ENCODE measurements at regions not wholly inside any gene's neighbourhood (a gene's known extent, or its start where the extent isn't known, plus 50 kb on each side); places are given as distances from the start of the nearest gene placed in this dataset.

DNA sequence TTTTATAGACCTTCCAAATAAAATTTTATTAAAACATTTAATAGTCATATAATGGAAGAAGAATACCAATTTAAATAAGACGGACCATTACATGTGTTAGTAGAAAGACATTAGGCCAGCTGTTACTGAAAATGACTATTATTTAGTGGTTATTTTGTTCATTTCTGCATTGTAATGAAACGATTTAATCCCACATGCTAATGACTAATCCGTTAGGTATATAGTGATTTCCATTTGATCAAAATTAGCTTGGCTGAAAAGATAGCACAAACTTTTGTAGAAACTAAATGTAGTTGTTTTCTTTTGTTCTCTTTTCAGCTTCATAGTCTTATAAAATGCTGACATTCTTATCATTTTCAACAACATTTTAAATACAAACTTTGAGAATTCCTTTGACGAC is 556.1 kb upstream of the TENM3 start:
- no peak for DNase-seq (ENCODE audit: low read depth)

DNA sequence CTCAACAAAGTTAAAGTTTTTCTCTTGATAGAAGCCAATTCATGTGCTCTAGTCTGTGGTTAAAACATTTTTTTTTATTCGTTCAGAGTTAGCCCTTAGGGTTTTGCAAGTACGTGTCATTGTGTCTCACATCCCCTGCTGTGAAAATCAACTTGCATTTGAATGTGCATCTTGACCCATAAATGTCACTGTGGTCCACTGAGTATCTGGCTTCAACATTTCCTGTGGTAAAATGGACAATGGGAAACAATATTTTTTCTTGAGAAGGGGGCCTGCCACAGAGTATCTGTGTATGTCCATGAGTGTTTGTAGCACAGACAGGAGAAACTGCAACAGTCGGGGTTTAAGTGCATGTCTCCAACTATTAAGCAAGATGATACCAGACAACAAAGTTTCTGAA is 554.8 kb upstream of the TENM3 start:
- peak; percentile 31 for DNase-seq (ENCODE audit: low read depth)

GRCh38 chr4:181688872-181689271 is 554.3 kb upstream of the TENM3 start:
- no peak for DNase-seq (ENCODE audit: low read depth)

DNA sequence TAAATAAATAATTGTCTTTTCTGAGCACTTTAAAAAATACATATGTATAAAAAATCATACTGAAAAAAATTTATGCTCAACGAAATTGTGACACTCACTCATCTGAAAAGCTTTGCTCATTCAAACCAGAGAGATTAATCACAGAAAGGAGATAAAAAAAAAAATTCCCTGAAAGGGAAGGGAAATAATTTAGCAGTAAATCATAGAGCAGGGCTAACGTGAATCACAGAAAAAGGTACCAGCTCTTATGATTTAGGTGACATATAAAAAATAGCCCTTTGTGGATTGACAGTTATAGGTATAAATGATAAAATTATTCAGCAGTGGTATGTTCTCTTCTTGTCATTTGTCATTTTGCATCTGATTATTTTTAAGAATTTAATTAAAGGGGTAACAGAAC is 552.7 kb upstream of the TENM3 start:
- no peak for DNase-seq (ENCODE audit: low read depth)

DNA sequence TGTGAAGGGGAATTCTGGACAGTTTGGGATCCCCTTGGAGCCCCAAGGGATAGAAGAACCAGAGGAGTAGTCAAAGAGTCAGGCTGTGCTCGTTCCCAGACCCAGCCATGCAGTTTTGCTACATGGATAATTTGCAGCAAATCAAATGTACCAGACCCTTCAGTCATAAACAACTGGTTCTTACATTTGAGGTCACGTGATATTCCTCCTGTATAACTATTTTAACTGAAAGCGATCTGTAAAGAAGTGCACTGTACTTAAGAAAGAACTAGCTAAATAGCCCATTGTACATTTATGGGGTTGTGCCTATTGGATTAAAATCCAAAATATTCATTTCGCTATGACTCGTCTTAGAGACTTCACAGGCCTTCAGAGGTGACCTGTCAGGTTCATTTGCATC is 550.2 kb upstream of the TENM3 start:
- DNase-seq (ENCODE audit: low read depth): no peak

DNA sequence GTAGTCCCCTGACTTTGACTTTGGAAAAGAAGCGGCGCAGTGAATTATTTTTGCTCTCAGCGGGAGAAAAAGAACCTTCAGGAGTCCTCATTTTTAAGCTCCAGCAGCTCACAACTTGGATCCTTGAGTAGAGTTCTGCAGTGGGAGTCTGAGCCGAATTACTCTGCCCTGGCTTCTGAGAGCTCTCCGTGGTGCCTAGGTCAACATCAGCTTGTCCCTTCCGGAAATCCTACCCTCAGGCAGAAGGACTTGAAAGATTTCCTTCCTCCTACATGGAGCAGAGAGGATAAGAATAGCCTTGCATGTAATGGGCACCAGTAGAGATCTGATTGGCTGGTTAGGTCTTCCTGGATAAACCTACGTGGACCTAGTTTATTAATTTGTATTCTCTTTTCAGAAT is 549.7 kb upstream of the TENM3 start:
- DNase-seq (ENCODE audit: low read depth): no peak

DNA sequence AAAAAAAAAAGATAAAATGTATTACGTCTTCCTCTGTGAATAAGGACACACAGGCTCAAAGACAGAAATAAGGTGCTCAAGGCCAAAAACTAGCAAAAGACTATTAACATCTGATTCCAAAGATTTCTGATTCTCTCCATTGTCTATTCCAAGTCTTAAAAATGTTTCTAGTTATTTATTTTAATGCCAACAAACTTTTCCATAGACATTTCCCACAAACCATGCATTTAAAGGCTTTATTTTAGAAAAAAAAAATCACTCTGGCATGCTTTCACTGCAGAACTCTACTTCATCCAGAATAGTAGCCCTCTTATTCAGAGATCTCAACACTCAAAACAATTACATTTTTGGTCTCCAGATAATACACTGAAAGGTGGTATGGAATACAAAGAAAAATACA is 545.0 kb upstream of the TENM3 start:
- no peak for DNase-seq (ENCODE audit: low read depth)

GRCh38 chr4:181701214-181701613 is 542.0 kb upstream of the TENM3 start:
- DNase-seq (ENCODE audit: low read depth): no peak

DNA sequence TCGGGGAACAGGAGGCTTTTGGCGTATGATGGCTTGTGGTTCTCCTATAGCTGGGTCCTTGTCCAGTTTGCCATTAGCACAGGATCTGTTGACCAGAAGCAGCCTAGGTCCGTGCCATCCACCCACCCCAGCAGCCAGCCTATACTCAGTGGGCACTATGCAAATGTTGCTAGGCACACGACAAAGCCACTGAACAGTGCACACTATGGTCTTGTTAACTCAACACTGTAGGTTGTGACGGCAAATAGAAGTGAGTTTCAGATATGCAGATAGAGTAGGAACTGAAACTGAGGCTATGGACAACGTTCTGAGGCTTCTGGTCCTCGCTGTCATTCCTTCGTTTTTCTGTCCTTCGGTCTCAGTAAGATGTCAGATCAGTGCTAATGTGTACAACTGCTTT is 541.3 kb upstream of the TENM3 start:
- DNase-seq (ENCODE audit: low read depth): no peak

DNA sequence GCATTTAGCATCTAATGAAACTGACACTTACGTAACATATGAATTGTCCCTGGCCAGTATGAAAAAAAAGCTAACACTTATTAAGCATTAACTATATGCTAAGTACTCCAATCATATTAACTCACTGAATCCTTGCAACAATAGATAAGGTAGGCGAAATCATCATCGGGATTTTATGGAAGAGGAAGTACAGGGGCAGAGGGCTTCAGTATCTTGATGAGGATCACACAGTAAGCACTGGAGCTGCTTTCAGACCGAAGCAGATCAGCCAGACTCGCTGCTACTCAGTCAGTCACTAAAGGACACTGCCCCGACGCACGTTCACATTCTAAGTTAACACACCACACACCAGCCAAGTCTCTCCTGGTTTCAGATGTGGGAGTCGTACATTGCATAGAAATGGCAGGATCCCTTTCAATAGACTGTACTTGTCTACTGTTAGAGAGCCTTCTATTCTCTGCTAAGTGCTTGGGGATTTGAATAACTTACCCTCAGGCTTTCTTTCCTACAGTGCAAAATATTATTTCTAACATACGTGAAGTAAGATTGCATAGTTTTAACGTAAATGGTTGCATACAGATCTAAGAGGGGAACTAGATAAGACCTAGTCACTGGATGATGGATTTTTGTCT is 540.2 kb upstream of the TENM3 start:
- no peak for DNase-seq (ENCODE audit: low read depth)

DNA sequence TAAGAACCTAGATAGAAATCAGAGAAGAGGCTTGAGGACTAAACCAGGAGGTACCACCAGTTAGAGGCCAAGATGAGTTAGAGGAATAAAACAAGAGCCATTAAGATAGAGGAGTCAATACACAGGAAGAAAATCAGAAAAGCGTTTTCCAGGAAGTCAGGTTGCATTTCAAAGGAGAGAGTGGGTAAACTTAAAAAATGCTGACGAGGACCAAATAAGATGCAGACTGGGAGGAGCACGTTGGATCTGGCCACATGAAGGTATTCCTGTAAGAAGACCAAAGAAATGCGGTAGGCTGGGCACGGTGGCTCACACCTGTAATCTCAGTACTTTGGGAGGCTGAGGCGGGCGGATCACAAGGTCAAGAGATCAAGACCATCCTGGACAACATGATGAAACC is 533.1 kb upstream of the TENM3 start:
- no peak for DNase-seq (ENCODE audit: low read depth)

- DNase-seq (ENCODE audit: low read depth): no peak
Measured at GRCh38 chr4:181711387-181711786, 531.8 kb upstream of the TENM3 start.

GRCh38 chr4:181728305-181728966 is 514.8 kb upstream of the TENM3 start:
- no peak for DNase-seq (ENCODE audit: low read depth)

- DNase-seq (ENCODE audit: low read depth): no peak
Measured at GRCh38 chr4:181731900-181732299, 511.3 kb upstream of the TENM3 start.

- no peak for DNase-seq (ENCODE audit: low read depth)
Measured at GRCh38 chr4:181737744-181738143, 505.5 kb upstream of the TENM3 start.

DNA sequence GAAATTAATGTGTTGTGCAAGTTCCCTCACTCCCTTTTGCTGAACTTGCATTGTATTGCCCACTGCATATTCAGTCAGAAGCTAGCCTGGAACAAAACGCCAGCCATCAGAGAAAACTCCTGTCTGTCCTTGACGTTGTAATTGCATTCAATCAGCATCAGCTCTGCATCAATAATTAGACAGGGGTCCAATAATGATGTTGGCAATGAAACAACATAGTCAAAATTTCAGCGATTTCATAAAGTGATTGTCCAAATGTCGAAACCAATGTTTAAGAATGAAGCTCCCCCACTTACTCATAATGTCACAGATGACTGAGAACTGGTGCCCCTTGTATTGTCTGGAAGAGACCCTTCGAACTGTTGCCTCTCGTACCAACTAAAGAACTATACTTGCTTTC is 504.2 kb upstream of the TENM3 start:
- no peak for DNase-seq (ENCODE audit: low read depth)

- DNase-seq (ENCODE audit: low read depth): no peak
Measured at GRCh38 chr4:181741513-181741912, 501.7 kb upstream of the TENM3 start.

DNA sequence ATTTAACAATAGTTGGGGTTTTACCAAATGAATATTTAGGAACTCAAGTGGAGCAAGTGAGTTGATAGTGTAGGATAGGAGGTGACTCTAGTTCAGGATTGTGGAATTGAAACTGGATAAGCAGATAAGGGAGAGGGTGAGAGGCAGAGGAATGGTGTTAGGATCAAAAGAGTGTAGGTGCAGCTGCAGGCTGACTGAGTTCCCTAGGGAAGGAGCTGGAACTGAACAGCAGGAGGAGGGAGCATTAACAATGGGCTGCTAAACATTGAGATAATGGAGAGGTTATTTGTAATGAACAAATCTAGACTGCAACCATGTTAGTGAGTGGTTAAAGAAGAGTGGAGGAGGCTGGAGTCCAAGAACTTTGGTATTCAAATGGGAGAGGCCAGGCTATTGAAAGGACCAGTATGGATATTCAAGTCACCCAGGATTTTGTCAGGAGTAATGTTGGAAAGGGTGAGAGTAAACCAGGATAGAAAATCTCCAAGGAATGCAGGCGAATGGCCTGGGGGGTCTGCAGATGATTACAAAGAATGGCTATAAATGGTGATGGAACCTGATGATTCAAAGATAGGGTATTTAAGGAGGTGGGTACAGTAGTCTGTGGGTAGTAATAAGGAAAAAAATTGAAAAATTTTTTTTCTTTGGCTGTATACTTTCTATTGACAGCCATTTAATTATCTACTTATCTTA is 497.1 kb upstream of the TENM3 start:
- no peak for DNase-seq (ENCODE audit: low read depth)

DNA sequence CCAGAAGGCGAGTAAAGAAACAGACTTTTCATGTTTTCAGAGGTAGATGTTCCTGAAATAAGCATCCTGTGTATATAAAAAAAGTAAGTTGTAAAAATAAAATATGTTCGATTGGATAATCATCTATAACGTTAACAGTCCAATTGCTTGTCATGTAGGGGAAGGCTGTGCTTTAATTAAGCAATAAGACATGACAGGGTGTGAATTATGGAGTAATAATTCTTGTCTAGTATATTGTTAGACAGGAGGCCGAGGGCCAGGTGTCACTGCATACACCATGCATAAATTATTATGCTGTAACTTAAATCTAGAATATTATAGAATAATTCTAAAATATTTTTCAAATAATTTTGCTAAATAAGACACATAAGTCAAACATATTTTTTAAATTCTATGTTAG is 494.6 kb upstream of the TENM3 start:
- DNase-seq (ENCODE audit: low read depth): no peak

GRCh38 chr4:181752516-181752915 is 490.7 kb upstream of the TENM3 start:
- no peak for DNase-seq (ENCODE audit: low read depth)

DNA sequence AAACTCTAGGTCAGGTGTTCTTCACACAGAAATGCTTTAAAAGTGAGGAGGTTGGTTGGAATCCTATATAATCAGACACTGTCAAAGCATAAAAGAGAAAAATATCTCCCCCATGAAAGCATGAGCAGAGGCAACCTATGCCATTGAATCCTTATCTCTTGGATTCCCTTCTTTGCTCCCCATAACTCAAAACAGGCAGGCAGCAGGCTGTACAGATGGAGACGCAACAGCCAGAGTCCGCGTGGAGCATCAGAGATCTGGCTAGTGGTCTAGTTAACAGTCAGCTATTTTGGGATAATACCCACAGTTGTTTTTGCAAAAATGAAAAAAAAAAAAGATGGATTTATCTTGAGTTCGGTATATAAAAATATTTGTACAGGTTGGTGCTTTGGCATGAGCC is 490.0 kb upstream of the TENM3 start:
- DNase-seq (ENCODE audit: low read depth): no peak

GRCh38 chr4:181755846-181756245 is 487.4 kb upstream of the TENM3 start:
- DNase-seq (ENCODE audit: low read depth): no peak

DNA sequence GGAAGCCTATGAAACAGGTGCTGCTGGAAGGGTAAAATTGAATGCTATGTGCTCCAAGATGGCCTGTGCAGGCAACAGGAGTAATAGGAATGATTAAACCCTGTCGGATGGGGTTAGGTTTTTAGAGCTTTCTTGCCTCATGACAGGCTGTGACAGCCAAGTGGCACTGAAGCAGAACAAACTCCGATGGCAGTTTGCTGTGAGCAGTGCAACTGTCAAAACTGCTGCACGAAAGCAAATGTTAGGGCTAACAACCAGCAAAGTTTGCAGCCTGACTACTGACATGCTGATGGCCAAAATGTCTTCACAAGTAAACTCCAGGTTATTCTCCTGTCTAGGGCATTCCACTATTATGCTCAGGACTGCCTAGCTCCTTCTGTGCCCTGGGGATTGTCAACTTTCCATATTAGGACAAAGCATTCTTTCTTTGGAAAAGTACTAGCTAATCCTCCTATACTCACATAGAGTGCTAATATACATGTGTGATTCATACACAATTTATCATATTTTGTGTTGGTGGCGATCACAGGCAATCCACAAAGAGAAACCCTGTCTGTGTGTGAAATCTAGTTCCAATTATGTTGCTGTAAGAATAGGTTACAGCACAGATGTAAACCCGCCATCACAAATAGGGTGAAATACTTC is 486.6 kb upstream of the TENM3 start:
- no peak for DNase-seq (ENCODE audit: low read depth)

Data from HS-5 (cell line).